ENCODE measurements at regions not wholly inside any gene's neighbourhood (a gene's known extent, or its start where the extent isn't known, plus 50 kb on each side); places are given as distances from the start of the nearest gene placed in this dataset.
"Not testable (repeated sequence)": the region's sequence is repeated elsewhere in the genome, so short reads cannot be mapped to it uniquely, and the experiment has no call there.

GRCh38 chr10:34058845-34059614 lies 724.6 kb upstream of the NRP1 start:
- peak; percentile 46 for ATAC-seq
- no peaks in the 10 kb centered on the region for H3K27me3 ChIP-seq
- H3K4me3 ChIP-seq = no peak overlapping the region
- H3K9me3 ChIP-seq = peaks cover 0 to 19% (median 0%) of the 10 kb centered on the region in 3 donors
- no peak for TF ChIP-seq POLR2AphosphoS5 (IDR thresholded peaks at IDR 0.05)
- no peak for TF ChIP-seq EP300 (IDR thresholded peaks at IDR 0.05)
- TF ChIP-seq, protein P1, sequence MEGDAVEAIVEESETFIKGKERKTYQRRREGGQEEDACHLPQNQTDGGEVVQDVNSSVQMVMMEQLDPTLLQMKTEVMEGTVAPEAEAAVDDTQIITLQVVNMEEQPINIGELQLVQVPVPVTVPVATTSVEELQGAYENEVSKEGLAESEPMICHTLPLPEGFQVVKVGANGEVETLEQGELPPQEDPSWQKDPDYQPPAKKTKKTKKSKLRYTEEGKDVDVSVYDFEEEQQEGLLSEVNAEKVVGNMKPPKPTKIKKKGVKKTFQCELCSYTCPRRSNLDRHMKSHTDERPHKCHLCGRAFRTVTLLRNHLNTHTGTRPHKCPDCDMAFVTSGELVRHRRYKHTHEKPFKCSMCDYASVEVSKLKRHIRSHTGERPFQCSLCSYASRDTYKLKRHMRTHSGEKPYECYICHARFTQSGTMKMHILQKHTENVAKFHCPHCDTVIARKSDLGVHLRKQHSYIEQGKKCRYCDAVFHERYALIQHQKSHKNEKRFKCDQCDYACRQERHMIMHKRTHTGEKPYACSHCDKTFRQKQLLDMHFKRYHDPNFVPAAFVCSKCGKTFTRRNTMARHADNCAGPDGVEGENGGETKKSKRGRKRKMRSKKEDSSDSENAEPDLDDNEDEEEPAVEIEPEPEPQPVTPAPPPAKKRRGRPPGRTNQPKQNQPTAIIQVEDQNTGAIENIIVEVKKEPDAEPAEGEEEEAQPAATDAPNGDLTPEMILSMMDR (IDR thresholded peaks at IDR 0.05) = no peak
- TF ChIP-seq POLR2A (IDR thresholded peaks at IDR 0.05) = no peak
- no peaks in the 10 kb centered on the region for H3K36me3 ChIP-seq
- 48 to 53% methylated on average over 10 to 11 of the region's 11 CpGs for WGBS, 2 donors (ENCODE audit: low coverage in 1 of 2)
- peak overlapping the region in 1 of 4 donors; percentile 28 for H3K27ac ChIP-seq
- peaks cover 0 to 11% (median 0%) of the 10 kb centered on the region in 3 donors for H3K4me1 ChIP-seq

DNA sequence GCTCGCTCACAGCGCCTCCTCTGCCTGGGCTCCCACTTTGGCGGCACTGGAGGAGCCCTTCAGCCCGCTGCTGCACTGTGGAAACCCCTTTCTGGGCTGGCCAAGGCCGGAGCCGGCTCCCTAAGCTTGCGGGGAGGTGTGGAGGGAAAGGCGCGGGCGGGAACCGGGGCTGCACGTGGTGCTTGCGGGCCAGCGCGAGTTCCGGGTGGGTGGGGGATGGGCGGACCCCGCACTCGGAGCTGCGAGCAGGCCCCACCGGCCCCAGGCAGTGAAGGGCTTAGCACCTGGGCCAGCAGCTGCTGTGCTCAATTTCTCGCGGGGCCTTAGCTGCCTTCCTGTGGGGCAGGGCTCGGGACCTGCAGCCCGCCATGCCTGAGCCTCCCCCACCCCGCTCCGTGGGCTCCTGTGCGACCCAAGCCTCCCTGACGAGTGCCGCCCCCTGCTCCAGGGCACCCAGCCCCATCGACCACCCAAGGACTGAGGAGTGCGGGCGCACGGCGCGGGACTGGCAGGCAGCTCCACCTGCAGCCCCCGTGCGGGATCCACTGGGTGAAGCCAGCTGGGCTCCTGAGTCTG lies 721.0 kb upstream of the NRP1 start:
- H3K27me3 ChIP-seq, H3K9me3 ChIP-seq, H3K4me3 ChIP-seq, H3K27ac ChIP-seq, H3K36me3 ChIP-seq, ATAC-seq: not testable (repeated sequence)
- peaks cover 0 to 11% (median 0%) of the 10 kb centered on the region in 3 donors for H3K4me1 ChIP-seq
- 100% methylated on average over 1 of the region's 38 CpGs; no CpG with 5 or more reads in 1 of the 2 donors for WGBS, 2 donors (ENCODE audit: low coverage in 1 of 2)

GRCh38 chr10:34049887-34050286 lies 715.4 kb upstream of the NRP1 start:
- H3K9me3 ChIP-seq = no peaks in the 10 kb centered on the region
- TF ChIP-seq, protein P1 (IDR thresholded peaks at IDR 0.05) = no peak
- TF ChIP-seq EP300 (IDR thresholded peaks at IDR 0.05) = no peak
- no peak for TF ChIP-seq POLR2AphosphoS5 (IDR thresholded peaks at IDR 0.05)
- no peak for TF ChIP-seq POLR2A (IDR thresholded peaks at IDR 0.05)
- H3K27me3 ChIP-seq = no peaks in the 10 kb centered on the region
- H3K4me1 ChIP-seq = no peaks in the 10 kb centered on the region
- H3K36me3 ChIP-seq = no peaks in the 10 kb centered on the region
- no peak overlapping the region for H3K27ac ChIP-seq
- no peak for ATAC-seq
- no peak overlapping the region for H3K4me3 ChIP-seq
- 52 to 71% methylated on average over 9 of the region's 9 CpGs for WGBS, 2 donors (ENCODE audit: low coverage in 1 of 2)

- TF ChIP-seq, protein P1 (IDR thresholded peaks at IDR 0.05) = no peak
- TF ChIP-seq EP300 (IDR thresholded peaks at IDR 0.05) (no peak), POLR2A (IDR thresholded peaks at IDR 0.05) (no peak), POLR2AphosphoS5 (IDR thresholded peaks at IDR 0.05) (no peak)
- Histone ChIP-seq H3K4me3 (no peak overlapping the region), H3K9me3 (no peaks in the 10 kb centered on the region), H3K4me1 (no peaks in the 10 kb centered on the region), H3K27ac (no peak overlapping the region), H3K27me3 (no peaks in the 10 kb centered on the region), H3K36me3 (no peaks in the 10 kb centered on the region)
- WGBS, 2 donors (ENCODE audit: low coverage in 1 of 2) = 51% methylated on average over 3 of the region's 3 CpGs
- no peak for ATAC-seq
These were observed 715.0 kb upstream of the NRP1 start for GRCh38 chr10:34049469-34049868.

GRCh38 chr10:34047389-34047788 lies 712.9 kb upstream of the NRP1 start:
- TF ChIP-seq POLR2AphosphoS5 (IDR thresholded peaks at IDR 0.05) (no peak), EP300 (IDR thresholded peaks at IDR 0.05) (no peak), POLR2A (IDR thresholded peaks at IDR 0.05) (no peak)
- TF ChIP-seq, protein P1 (IDR thresholded peaks at IDR 0.05) = no peak
- 94 to 100% methylated on average over 5 to 6 of the region's 7 CpGs for WGBS, 2 donors (ENCODE audit: low coverage in 1 of 2)
- no peak for ATAC-seq
- H3K9me3 ChIP-seq = no peaks in the 10 kb centered on the region
- no peaks in the 10 kb centered on the region for H3K4me1 ChIP-seq
- H3K4me3 ChIP-seq = no peak overlapping the region
- no peak overlapping the region for H3K27ac ChIP-seq
- H3K27me3 ChIP-seq = no peaks in the 10 kb centered on the region
- H3K36me3 ChIP-seq = no peaks in the 10 kb centered on the region
